HL-60 (cell line): ENCODE measurements at regions not wholly inside any gene's neighbourhood (a gene's known extent, or its start where the extent isn't known, plus 50 kb on each side); places are given as distances from the start of the nearest gene placed in this dataset.

Experiments used
- DNase-seq, 2 experiments: peaks; one replicate each; pipeline ENCODE4 v3.0.0-alpha.2; 2010 to 2020; ENCODE audit warnings: low read depth in 1 of 2, low spot score in 1 of 2
- H3K27ac ChIP-seq: fragments of 250-450 bp; sonication (Bioruptor Pico); replicated peaks from 2 replicates; pipeline ENCODE4 v1.5.1; 2020; ENCODE audit warnings: mild to moderate bottlenecking, moderate library complexity
- H3K27me3 ChIP-seq: fragments of 250-450 bp; sonication (Bioruptor Pico); 2 replicates; pipeline ENCODE4 v1.5.1; 2021; ENCODE audit warnings: mild to moderate bottlenecking, moderate library complexity; ENCODE audit not compliant: insufficient read depth, poor library complexity, severe bottlenecking
- H3K4me3 ChIP-seq: replicated peaks from 2 replicates; pipeline ENCODE4 v1.5.1; 2011; ENCODE audit warnings: mild to moderate bottlenecking, control low read depth, low read length; ENCODE audit not compliant: insufficient read depth
- CTCF ChIP-seq: IDR thresholded peaks from one replicate; pipeline ENCODE4 v1.5.1; 2011; ENCODE audit warnings: low read length, control low read depth, inconsistent platforms; ENCODE audit not compliant: insufficient read depth
- GABPA ChIP-seq: IDR thresholded peaks from 2 replicates; pipeline ENCODE4 v1.6.1; 2012; ENCODE audit warnings: low read depth
- POLR2AphosphoS5 ChIP-seq: IDR thresholded peaks from 2 replicates; pipeline ENCODE4 v1.6.1; 2012; ENCODE audit warnings: low read depth
- REST ChIP-seq: IDR thresholded peaks from 2 replicates; pipeline ENCODE4 v1.6.1; 2012; ENCODE audit warnings: low read depth; ENCODE audit not compliant: insufficient replicate concordance
- SPI1 ChIP-seq: IDR thresholded peaks from 2 replicates; pipeline ENCODE4 v1.6.1; 2012; ENCODE audit warnings: low read depth, mild to moderate bottlenecking, borderline replicate concordance

DNA sequence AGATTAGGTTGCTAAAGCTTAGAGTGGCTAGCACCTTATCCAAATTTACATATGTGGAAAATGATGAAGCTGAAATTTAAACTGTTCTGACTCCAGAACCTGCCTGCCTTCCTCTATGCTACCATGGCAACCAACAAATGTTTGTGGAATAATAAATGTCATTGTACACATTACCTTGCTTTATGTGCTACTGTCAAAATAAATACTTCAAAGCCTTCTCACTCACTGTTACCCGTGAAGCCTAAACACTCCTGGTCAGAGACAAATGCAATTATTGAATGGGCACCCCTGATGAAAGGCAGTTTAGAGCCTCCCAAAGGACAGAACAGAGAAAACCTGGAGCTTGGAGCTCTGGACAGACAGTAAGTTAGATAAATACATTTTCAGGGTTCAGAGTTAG, 158.6 kb downstream of the FAM114A2 start:
- H3K4me3 ChIP-seq, result no peak overlapping the region
- no peak for DNase-seq
- TF ChIP-seq REST (no peak), GABPA (no peak), SPI1 (no peak), CTCF (no peak), POLR2AphosphoS5 (no peak)
- no peaks in the 10 kb centered on the region for H3K27me3 ChIP-seq
- H3K27ac ChIP-seq, result no peak overlapping the region

GRCh38 chr5:153879596-153879995, 159.1 kb downstream of the FAM114A2 start:
- H3K27ac ChIP-seq, result no peak overlapping the region
- no peaks in the 10 kb centered on the region for H3K27me3 ChIP-seq
- H3K4me3 ChIP-seq, result no peak overlapping the region
- no peak for DNase-seq
- TF ChIP-seq REST (no peak), POLR2AphosphoS5 (no peak), SPI1 (no peak), CTCF (no peak), GABPA (no peak)

GRCh38 chr5:153866176-153866575, 172.5 kb downstream of the FAM114A2 start:
- TF ChIP-seq CTCF, result no peak
- TF ChIP-seq REST, result no peak
- TF ChIP-seq GABPA, result no peak
- TF ChIP-seq POLR2AphosphoS5, result no peak
- TF ChIP-seq SPI1, result no peak
- Histone ChIP-seq H3K27me3 (no peaks in the 10 kb centered on the region), H3K27ac (no peak overlapping the region), H3K4me3 (no peak overlapping the region)
- no peak for DNase-seq
